Memory B cell (primary cell): ENCODE measurements at regions not wholly inside any gene's neighbourhood (a gene's known extent, or its start where the extent isn't known, plus 50 kb on each side); places are given as distances from the start of the nearest gene placed in this dataset.
"Not testable (repeated sequence)": the region's sequence is repeated elsewhere in the genome, so short reads cannot be mapped to it uniquely, and the experiment has no call there.

ENCODE experiments used
- ATAC-seq: fragments of 150-1000 bp; cut with Tn5 transposase; 2 replicates; pipeline ENCODE4 v1.10.0; 2021; ENCODE audit warnings: low read depth, mild to moderate bottlenecking, moderate library complexity
- DNase-seq, 2 donors: peaks; one replicate each; pipeline ENCODE4 v3.0.0; 2022; ENCODE audit warnings: low spot score in 2 of 2
- H3K27ac Mint-ChIP-seq: one replicate; pipeline ENCODE4 v1.8.0; 2022; ENCODE audit warnings: mild to moderate bottlenecking, moderate library complexity, mixed read lengths
- H3K27me3 Mint-ChIP-seq: one replicate; pipeline ENCODE4 v1.8.0; 2022; ENCODE audit warnings: mixed read lengths
- H3K36me3 Mint-ChIP-seq: one replicate; pipeline ENCODE4 v1.8.0; 2022; ENCODE audit warnings: mild to moderate bottlenecking, mixed read lengths
- H3K4me1 Mint-ChIP-seq: one replicate; pipeline ENCODE4 v1.8.0; 2022; ENCODE audit warnings: mixed read lengths
- H3K4me3 Mint-ChIP-seq: one replicate; pipeline ENCODE4 v1.8.0; 2022; ENCODE audit warnings: mild to moderate bottlenecking, moderate library complexity, mixed read lengths
- H3K9me3 Mint-ChIP-seq: one replicate; pipeline ENCODE4 v1.8.0; 2022; ENCODE audit warnings: mixed read lengths

DNA sequence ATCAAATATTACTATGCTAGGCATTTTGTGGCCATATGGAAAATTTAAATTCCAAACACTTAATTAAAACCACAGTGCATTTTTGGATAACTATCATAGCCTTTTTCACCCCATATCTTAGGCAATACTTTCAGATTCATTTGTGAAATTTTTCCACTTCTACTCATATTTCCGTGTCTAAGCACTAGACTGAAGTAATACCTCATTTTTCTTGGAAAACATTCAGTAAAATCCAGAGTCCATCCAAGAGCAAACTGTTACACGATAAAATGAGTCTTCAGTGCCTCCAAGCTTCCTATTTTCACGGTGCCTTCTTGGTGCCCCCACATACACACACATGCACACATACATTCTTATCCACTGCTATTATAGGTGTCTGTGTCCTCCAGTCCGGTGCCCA is 845.9 kb downstream of the TBL1XR1 start:
- H3K4me3 Mint-ChIP-seq: no peak overlapping the region
- H3K27ac Mint-ChIP-seq: no peak overlapping the region
- H3K36me3 Mint-ChIP-seq: no peaks in the 10 kb centered on the region
- no peaks in the 10 kb centered on the region for H3K4me1 Mint-ChIP-seq
- DNase-seq: no peak
- ATAC-seq: no peak
- H3K27me3 Mint-ChIP-seq: no peaks in the 10 kb centered on the region
- peaks cover 6% of the 10 kb centered on the region for H3K9me3 Mint-ChIP-seq

DNA sequence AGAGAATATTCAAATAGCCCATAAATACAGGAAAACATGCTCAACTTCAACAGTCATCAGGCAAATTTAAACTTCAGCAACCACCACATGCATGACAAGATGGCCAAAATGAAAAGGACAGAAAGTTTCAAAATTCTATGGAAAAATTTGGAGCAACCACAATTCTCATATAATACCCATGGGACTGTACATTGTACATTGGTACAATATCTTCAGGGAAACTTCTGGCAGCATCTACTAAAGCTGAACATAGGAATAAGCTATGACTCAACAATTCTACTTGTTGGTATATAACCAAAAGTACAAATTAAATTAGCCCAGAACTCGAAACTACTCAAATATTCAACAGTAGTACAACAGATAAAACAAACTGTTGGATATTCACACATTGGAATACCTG is 847.6 kb downstream of the TBL1XR1 start:
- Mint-ChIP-seq H3K4me1 (no peaks in the 10 kb centered on the region), H3K27ac (no peak overlapping the region), H3K4me3 (no peak overlapping the region), H3K9me3 (peaks cover 6% of the 10 kb centered on the region), H3K36me3 (no peaks in the 10 kb centered on the region), H3K27me3 (no peaks in the 10 kb centered on the region)
- ATAC-seq (no peak), DNase-seq (no peak)

DNA sequence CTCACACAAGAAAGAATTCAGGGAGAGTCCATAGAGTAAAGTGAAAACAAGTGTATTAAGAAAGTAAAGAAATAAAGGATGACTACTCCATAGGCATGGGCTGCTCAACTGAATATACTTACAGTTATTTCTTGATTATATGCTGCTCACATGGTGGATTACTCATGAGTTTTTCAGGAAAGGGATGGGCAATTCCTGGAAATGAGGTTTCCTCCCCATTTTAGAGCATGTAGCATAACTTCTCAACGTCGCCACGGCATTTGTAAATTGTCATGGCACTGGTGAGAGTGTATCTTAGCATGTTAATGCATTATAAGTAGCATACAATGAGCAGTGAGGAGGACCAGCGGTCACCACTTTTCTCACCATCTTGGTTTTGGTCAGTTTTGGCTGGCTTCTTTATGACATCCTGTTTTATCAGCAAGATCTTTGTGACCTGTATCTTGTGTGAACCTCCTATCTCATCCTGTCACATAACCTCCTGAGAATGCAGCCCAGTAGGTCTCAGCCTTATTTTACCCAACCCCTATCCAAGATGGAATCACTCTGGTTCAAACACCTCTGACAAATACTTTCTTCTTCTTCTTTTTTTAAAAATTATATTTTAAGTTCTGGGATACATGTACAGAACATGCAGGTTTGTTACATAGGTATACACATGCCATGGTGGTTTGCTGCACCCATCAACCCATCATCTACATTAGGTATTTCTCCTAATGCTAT is 849.7 kb downstream of the TBL1XR1 start:
- ATAC-seq (no peak), DNase-seq (no peak)
- Mint-ChIP-seq H3K36me3 (no peaks in the 10 kb centered on the region), H3K4me3 (no peak overlapping the region), H3K27ac (no peak overlapping the region), H3K9me3 (peaks cover 7% of the 10 kb centered on the region), H3K4me1 (no peaks in the 10 kb centered on the region), H3K27me3 (no peaks in the 10 kb centered on the region)

DNA sequence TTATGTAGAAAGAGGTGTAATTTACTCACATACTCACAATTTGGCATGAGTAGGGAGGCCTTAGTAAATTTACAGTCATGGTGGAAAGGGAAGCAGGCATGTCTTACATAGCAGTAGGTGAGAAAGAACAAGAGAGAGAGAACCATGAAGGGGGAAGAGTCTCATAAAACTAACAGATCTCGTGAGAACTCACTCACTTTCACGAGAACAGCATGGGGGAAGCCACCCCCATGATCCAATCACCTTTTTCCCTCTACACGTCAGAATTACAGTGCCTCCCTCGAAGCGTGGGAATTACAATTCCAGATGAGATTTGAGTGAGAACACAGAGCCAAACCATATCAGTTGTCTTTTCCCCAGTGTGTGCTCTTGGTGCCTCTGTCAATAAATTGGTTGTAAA is 855.3 kb downstream of the TBL1XR1 start:
- H3K9me3 Mint-ChIP-seq: peaks cover 8% of the 10 kb centered on the region
- H3K4me3 Mint-ChIP-seq: no peak overlapping the region
- H3K4me1 Mint-ChIP-seq: no peaks in the 10 kb centered on the region
- H3K27me3 Mint-ChIP-seq: no peaks in the 10 kb centered on the region
- DNase-seq (no peak), ATAC-seq (no peak)
- no peak overlapping the region for H3K27ac Mint-ChIP-seq
- H3K36me3 Mint-ChIP-seq: no peaks in the 10 kb centered on the region

DNA sequence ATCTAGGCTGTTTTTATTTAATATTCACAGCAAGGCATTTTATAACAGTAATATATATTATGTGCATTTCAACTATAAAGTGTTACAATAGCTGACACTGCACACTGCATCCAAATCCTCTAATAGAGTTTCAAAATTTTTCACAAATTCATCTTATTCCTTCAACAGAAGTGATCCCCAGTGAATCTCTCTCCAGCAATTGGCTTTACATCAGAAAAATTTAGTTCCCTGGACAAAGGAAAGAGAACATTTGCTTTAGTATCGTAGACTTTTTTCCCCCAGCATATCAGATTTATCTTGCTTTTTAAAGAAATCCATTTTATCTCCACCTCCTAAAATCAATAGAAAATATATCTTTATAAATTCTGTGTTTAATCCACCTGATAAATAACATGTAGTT is 868.6 kb downstream of the TBL1XR1 start:
- H3K9me3 Mint-ChIP-seq: peaks cover 8% of the 10 kb centered on the region
- no peak overlapping the region for H3K27ac Mint-ChIP-seq
- DNase-seq (no peak), ATAC-seq (no peak)
- no peaks in the 10 kb centered on the region for H3K27me3 Mint-ChIP-seq
- no peak overlapping the region for H3K4me3 Mint-ChIP-seq
- no peaks in the 10 kb centered on the region for H3K4me1 Mint-ChIP-seq
- H3K36me3 Mint-ChIP-seq: no peaks in the 10 kb centered on the region

DNA sequence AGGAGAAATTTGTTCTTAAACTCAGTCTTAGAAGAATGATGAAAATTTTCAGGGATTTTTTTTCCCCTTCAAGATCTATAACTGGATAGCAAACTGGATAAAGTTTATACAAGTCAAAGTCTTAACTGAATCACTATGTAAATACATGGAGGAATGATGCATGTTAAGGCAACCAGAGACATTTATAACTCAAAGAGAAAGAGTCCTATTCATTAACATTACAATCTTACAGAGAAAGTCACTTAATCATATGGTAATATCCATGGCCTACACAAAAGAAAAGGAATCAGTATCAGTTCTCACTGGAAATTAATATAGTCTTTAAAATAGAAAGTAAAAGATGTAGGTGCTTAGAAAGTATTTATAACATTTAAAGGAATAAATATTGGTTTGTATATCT is 869.1 kb downstream of the TBL1XR1 start:
- Mint-ChIP-seq H3K27me3 (no peaks in the 10 kb centered on the region), H3K36me3 (no peaks in the 10 kb centered on the region), H3K27ac (no peak overlapping the region), H3K4me3 (no peak overlapping the region), H3K4me1 (no peaks in the 10 kb centered on the region), H3K9me3 (peaks cover 11% of the 10 kb centered on the region)
- no peak for DNase-seq
- no peak for ATAC-seq

DNA sequence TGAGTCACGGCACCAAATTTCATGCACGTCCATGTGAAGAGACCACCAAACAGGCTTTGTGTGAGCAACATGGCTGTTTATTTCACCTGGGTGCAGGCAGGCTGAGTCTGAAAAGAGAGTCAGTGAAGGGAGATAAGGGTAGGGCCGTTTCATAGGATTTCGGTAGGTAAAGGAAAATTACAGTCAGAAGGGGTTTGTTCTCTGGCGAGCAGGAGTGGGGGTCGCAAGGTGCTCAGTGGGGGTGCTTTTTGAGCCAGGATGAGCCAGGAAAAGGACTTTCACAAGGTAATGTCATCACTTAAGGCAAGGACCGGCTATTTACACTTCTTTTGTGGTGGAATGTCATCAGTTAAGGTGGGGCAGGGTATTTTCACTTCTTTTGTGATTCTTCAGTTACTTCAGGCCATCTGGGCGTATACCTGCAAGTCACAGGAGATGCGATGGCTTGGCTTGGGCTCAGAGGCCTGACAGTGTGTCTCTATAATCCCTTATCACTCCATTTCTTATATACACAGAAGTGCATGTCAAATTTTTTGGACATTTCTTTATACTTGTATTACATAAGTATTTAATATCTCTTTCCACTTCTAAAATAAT is 870.3 kb downstream of the TBL1XR1 start:
- not testable (repeated sequence) for H3K27me3 Mint-ChIP-seq, H3K36me3 Mint-ChIP-seq, ATAC-seq, H3K4me1 Mint-ChIP-seq, DNase-seq, H3K27ac Mint-ChIP-seq, H3K4me3 Mint-ChIP-seq
- peaks cover 11% of the 10 kb centered on the region for H3K9me3 Mint-ChIP-seq

DNA sequence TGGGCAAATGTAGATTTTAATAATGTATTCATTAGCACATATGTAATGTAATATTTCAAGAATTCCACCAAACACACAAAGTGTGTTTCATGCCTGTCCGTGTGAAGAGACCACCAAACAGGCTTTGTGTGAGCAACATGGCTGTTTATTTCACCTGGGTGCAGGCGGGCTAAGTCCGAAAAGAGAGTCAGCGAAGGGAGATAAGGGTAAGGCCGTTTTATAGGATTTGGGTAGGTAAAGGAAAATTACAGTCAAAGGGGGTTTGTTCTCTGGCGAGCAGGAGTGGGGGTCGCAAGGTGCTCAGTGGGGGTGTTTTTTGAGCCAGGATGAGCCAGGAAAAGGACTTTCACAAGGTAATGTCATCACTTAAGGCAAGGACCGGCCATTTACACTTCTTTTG is 875.8 kb downstream of the TBL1XR1 start:
- peaks cover 15% of the 10 kb centered on the region for H3K9me3 Mint-ChIP-seq
- H3K36me3 Mint-ChIP-seq, ATAC-seq, DNase-seq, H3K4me3 Mint-ChIP-seq, H3K27me3 Mint-ChIP-seq, H3K27ac Mint-ChIP-seq, H3K4me1 Mint-ChIP-seq: not testable (repeated sequence)

DNA sequence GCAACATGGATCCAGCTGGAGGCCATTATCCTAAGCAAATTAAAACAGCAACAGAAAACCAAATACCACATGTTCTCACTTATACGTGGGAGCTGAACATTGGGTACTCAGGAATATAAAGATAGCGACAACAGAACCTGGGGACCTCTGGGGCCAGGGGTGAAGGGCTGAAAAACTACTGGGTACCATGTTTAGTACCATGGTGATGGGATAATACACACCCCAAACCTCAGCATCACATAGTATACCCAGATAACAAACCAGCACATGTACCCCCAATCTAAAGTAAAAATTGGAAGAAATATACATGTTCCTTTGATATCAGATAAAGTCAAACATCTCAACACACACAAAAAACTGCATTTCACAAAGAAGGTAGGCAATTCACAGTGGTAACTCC is 876.2 kb downstream of the TBL1XR1 start:
- H3K27ac Mint-ChIP-seq: no peak overlapping the region
- H3K9me3 Mint-ChIP-seq: peaks cover 15% of the 10 kb centered on the region
- no peaks in the 10 kb centered on the region for H3K36me3 Mint-ChIP-seq
- H3K4me3 Mint-ChIP-seq: no peak overlapping the region
- ATAC-seq: no peak
- H3K27me3 Mint-ChIP-seq: no peaks in the 10 kb centered on the region
- DNase-seq: no peak
- H3K4me1 Mint-ChIP-seq: no peaks in the 10 kb centered on the region

DNA sequence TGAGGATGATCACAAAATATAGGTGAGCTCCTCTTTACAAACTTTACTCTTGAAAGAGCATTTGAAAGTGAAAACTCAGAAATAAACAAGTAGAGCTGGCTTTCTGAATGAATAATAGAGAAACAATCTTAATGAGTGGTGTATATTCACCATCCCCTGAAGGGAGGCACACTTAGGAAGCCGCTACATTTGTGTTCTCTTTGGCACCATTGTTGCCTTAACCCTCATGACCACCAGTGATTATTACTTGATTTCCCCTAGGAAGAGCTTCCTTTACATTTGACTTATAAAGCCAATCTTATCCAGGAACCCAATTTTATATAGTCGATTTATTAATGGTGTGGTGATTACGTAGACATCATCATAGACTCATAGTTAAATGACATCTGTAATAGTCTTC is 883.9 kb downstream of the TBL1XR1 start:
- H3K36me3 Mint-ChIP-seq: no peaks in the 10 kb centered on the region
- H3K9me3 Mint-ChIP-seq: peaks cover 7% of the 10 kb centered on the region
- no peaks in the 10 kb centered on the region for H3K4me1 Mint-ChIP-seq
- no peak for ATAC-seq
- no peak for DNase-seq
- no peaks in the 10 kb centered on the region for H3K27me3 Mint-ChIP-seq
- H3K4me3 Mint-ChIP-seq: no peak overlapping the region
- no peak overlapping the region for H3K27ac Mint-ChIP-seq

DNA sequence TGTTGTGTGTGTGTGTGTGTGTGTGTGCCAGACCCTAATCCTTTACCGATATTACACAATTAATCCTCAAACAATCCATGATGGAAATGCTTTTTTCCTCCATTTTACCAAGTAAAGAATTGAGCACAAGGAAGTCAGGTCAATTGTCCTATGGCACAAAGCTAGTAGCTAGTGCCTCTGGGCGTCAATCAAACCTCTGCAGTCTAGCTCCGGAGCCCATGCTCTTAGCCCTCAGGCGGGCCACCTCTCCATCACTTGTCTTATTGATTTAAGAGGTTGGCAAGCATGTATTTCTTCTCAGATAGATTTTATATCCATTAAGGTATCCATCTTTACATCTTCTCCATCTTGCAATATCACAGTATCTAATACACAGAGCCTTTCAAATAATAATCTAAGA is 886.6 kb downstream of the TBL1XR1 start:
- Mint-ChIP-seq H3K27me3 (no peaks in the 10 kb centered on the region), H3K4me1 (no peaks in the 10 kb centered on the region), H3K9me3 (peaks cover 6% of the 10 kb centered on the region), H3K36me3 (no peaks in the 10 kb centered on the region), H3K4me3 (no peak overlapping the region), H3K27ac (no peak overlapping the region)
- ATAC-seq: no peak
- no peak for DNase-seq

DNA sequence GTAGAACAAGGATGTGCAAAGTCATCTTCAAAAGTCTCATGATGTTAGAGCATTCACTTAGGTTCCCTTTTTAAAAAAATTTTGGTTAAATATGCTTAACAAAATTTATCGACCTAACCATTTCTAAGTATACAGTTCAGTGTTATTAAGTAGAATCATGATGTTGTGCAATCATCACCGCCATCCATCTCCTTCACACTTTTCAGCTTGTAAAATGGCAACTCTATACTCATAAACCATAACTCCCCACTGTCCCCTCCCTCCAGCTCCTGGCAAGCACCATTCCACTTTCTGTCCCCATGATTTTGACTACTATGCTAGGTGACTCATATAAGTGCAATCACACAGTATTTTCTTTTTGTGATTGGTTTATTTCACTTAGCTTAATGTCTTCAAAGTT is 895.0 kb downstream of the TBL1XR1 start:
- no peaks in the 10 kb centered on the region for H3K36me3 Mint-ChIP-seq
- H3K27me3 Mint-ChIP-seq: no peaks in the 10 kb centered on the region
- H3K27ac Mint-ChIP-seq: no peak overlapping the region
- no peaks in the 10 kb centered on the region for H3K4me1 Mint-ChIP-seq
- H3K9me3 Mint-ChIP-seq: no peaks in the 10 kb centered on the region
- H3K4me3 Mint-ChIP-seq: no peak overlapping the region
- no peak for ATAC-seq
- no peak for DNase-seq

DNA sequence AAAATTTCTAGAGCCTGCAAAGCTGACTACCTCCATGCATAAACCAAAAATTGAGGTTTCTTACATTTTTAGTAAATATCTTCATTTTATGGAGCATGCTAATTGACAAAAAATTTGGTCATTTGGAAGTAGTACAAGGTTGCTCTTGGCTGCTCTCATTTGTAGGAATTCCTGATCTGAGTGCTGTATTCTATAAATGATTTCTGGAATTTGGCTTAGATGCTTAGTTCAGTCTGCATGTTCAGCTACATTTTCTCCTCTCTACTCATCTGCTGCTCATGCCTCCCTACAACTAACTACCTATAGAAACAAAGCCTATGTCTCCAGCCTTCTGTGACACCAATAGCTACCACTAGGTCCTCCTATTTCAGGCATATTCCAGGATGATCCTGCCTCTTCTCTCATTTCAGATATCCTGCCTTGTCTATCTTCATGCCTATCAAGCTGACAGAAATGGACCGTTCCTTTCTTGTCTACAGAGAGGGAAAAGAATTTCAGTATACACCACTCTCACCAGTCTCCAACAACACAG is 901.1 kb downstream of the TBL1XR1 start:
- Mint-ChIP-seq H3K9me3 (peaks cover 6% of the 10 kb centered on the region), H3K27me3 (no peaks in the 10 kb centered on the region), H3K4me1 (no peaks in the 10 kb centered on the region), H3K4me3 (no peak overlapping the region), H3K36me3 (no peaks in the 10 kb centered on the region), H3K27ac (no peak overlapping the region)
- ATAC-seq: no peak
- DNase-seq: no peak

DNA sequence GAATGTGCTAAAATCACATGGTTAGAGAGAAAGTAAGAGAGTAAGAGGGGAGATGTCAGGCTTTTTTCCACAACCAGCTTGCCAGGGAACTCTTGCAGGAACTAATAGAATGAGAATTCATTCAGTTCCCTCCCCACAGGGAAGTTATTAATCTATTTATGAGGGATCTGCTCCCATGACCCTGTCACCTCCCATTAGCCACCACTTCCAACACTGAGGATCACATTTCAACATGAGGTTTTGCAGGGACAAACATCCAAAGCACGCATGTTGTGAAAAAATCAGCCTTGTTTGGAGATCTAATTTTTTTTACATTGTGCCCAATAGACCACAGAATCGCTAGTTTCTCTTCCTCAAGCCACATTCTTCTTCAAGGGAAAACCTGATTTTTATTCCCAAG is 904.0 kb downstream of the TBL1XR1 start:
- Mint-ChIP-seq H3K4me3 (no peak overlapping the region), H3K27me3 (no peaks in the 10 kb centered on the region), H3K4me1 (no peaks in the 10 kb centered on the region), H3K9me3 (peaks cover 6% of the 10 kb centered on the region), H3K27ac (no peak overlapping the region), H3K36me3 (no peaks in the 10 kb centered on the region)
- no peak for DNase-seq
- ATAC-seq: no peak
